OCI-LY3 (cell line): ENCODE measurements at regions not wholly inside any gene's neighbourhood (a gene's known extent, or its start where the extent isn't known, plus 50 kb on each side); places are given as distances from the start of the nearest gene placed in this dataset.

Experiments
- CTCF ChIP-seq: fragments of 200-600, 300-600 bp; sonication (generic); IDR thresholded peaks from 2 replicates; pipeline ENCODE4 v1.5.1; 2014; ENCODE audit warnings: antibody characterized with exemption, low read length, low read depth
- EZH2phosphoT487 ChIP-seq: fragments of 200-600 bp; shearing (Covaris generic); IDR thresholded peaks from 2 replicates; pipeline ENCODE4 v1.6.1; 2018; ENCODE audit warnings: antibody characterized with exemption, mixed run types, low read depth

GRCh38 chr13:81326913-81327312, 986.0 kb upstream of the SPRY2 start:
- TF ChIP-seq CTCF (no peak), EZH2phosphoT487 (no peak)
